Adrenal gland (tissue), 5 donors: ENCODE measurements at regions not wholly inside any gene's neighbourhood (a gene's known extent, or its start where the extent isn't known, plus 50 kb on each side); places are given as distances from the start of the nearest gene placed in this dataset.

ENCODE experiments used
- POLR2A ChIP-seq, 2 donors: fragments of 450-650 bp; IDR thresholded peaks; one replicate each; pipeline ENCODE4 v1.6.1; 2017; ENCODE audit warnings: antibody characterized with exemption in 2 of 2, mild to moderate bottlenecking in 2 of 2, moderate library complexity in 1 of 2
- TF ChIP-seq, protein P1 (sequence below), 6 experiments: fragments of 450-650 bp in 4 of 6; fragments of 200-600 bp in 2 of 6; sonication (generic) in 1 of 6; IDR thresholded peaks; 1 replicate in 5 of 6; 2 replicates in 1 of 6; pipeline versions ENCODE4 v1.5.1 to v1.8.0; 2016 to 2021; ENCODE audit warnings: antibody characterized with exemption in 6 of 6, mild to moderate bottlenecking in 2 of 6, moderate library complexity in 1 of 6
- donor health status: DM: no; HTN: no; CAD: no.

DNA sequence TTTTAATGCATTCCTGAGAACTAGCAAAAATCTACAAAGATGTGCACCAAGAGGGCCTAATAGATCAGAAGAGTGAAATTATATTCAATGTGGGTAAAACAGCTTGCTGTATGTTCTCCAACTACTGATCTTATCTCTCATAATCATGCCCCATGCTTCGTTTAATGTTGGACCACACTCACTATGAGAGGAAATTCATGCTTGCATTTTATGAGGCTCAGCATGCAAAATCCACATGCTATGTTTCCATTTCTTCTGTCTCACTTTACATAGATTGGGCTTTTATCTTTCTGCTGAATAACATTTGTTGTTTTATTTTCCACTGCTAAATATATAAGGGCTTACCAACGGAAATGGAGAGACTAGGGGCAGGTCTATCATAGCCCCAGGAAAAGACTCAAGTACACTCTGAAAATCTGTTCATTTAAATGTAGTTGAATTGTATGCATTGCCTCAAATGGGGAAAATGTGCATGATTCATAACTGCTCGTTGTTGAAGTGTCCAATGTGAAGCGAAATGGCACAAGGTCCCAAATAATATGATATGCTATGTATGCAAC lies 474.2 kb downstream of the EFNA5 start:
- TF ChIP-seq, protein P1, sequence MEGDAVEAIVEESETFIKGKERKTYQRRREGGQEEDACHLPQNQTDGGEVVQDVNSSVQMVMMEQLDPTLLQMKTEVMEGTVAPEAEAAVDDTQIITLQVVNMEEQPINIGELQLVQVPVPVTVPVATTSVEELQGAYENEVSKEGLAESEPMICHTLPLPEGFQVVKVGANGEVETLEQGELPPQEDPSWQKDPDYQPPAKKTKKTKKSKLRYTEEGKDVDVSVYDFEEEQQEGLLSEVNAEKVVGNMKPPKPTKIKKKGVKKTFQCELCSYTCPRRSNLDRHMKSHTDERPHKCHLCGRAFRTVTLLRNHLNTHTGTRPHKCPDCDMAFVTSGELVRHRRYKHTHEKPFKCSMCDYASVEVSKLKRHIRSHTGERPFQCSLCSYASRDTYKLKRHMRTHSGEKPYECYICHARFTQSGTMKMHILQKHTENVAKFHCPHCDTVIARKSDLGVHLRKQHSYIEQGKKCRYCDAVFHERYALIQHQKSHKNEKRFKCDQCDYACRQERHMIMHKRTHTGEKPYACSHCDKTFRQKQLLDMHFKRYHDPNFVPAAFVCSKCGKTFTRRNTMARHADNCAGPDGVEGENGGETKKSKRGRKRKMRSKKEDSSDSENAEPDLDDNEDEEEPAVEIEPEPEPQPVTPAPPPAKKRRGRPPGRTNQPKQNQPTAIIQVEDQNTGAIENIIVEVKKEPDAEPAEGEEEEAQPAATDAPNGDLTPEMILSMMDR (IDR thresholded peaks at IDR 0.05): no peak
- no peak for TF ChIP-seq POLR2A (IDR thresholded peaks at IDR 0.05)
